Smooth muscle cell (in vitro differentiated cells): ENCODE measurements at regions not wholly inside any gene's neighbourhood (a gene's known extent, or its start where the extent isn't known, plus 50 kb on each side); places are given as distances from the start of the nearest gene placed in this dataset.
A peak's percentile ranks its signal among the peaks of the same experiment; 100 is the strongest.

Experiments used
- DNase-seq: peaks from one replicate; lab custom pipeline; 2025; ENCODE audit not compliant: unreplicated experiment; lab: John Stamatoyannopoulos, UW
- H2AFZ ChIP-seq: fragments of 200-600 bp; sonication (generic); 2 replicates; pipeline ENCODE4 v1.6.0; 2016; ENCODE audit warnings: antibody characterized with exemption, low read depth, mild to moderate bottlenecking
- H3F3A ChIP-seq: fragments of 200-600 bp; sonication (generic); 2 replicates; pipeline ENCODE4 v1.6.0; 2017; ENCODE audit warnings: antibody characterized with exemption, low read depth
- H3K27ac ChIP-seq: fragments of 200-600 bp; sonication (generic); 2 replicates; pipeline ENCODE4 v1.5.1; 2016; ENCODE audit warnings: low read depth, mild to moderate bottlenecking
- H3K27me3 ChIP-seq: fragments of 200-600 bp; sonication (generic); 2 replicates; pipeline ENCODE4 v1.6.1; 2016; ENCODE audit warnings: low read depth, mild to moderate bottlenecking
- H3K36me3 ChIP-seq: fragments of 200-600 bp; sonication (generic); 2 replicates; pipeline ENCODE4 v1.5.1; 2016; ENCODE audit warnings: low read depth
- H3K4me1 ChIP-seq: fragments of 200-600 bp; sonication (generic); 2 replicates; pipeline ENCODE4 v1.5.1; 2016; ENCODE audit warnings: low read depth
- H3K4me2 ChIP-seq: fragments of 200-600 bp; sonication (generic); 2 replicates; pipeline ENCODE4 v1.6.0; 2016; ENCODE audit warnings: mild to moderate bottlenecking
- H3K4me3 ChIP-seq: fragments of 200-600 bp; sonication (generic); 2 replicates; pipeline ENCODE4 v1.5.1; 2016; ENCODE audit warnings: mild to moderate bottlenecking
- H3K79me2 ChIP-seq: fragments of 200-600 bp; sonication (generic); 2 replicates; pipeline ENCODE4 v1.6.0; 2016; ENCODE audit warnings: low read depth, mild to moderate bottlenecking
- H3K9ac ChIP-seq: fragments of 200-600 bp; sonication (generic); 2 replicates; pipeline ENCODE4 v1.6.0; 2016; ENCODE audit warnings: low read depth
- H3K9me3 ChIP-seq: fragments of 200-600 bp; sonication (generic); replicated peaks from 2 replicates; pipeline ENCODE4 v1.5.1; 2016; ENCODE audit warnings: low read depth
- H4K20me1 ChIP-seq: fragments of 200-600 bp; sonication (generic); 2 replicates; pipeline ENCODE4 v1.6.0; 2016; ENCODE audit warnings: low read depth
- WGBS: methylation state at CpG from one replicate; pipeline ENCODE4 v1.1.7; 2016; ENCODE audit warnings: low lambda C conversion rate; 5-methylcytosine and 5-hydroxymethylcytosine counted together
- TF ChIP-seq, protein P1 (sequence below): fragments of 200-600 bp; sonication (generic); IDR thresholded peaks from 2 replicates; pipeline ENCODE4 v1.5.1; 2017; ENCODE audit warnings: borderline replicate concordance, mild to moderate bottlenecking, antibody characterized with exemption; ENCODE audit not compliant: insufficient read depth, poor library complexity, severe bottlenecking

DNA sequence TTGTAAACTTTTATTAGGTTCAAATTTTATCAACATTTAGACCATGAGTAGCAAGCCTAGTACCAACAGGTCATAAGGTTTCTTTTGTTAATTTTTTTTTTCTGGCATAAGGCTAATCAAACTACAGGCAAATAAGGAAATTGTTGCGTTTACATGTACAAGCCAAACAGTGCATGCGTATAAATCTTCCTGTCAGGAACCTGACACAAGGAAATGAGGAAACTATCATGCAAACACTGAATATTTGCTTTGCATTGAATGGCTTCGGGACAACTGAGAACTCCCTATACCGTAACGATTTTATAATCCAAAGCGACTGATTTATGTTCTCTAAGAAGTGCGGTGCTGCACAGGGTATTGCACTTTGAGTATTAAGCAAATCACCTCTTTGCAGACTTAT lies 133.0 kb upstream of the TRPC4 start:
- H3K4me1 ChIP-seq: no peaks in the 10 kb centered on the region
- no peak overlapping the region for H2AFZ ChIP-seq
- H3K79me2 ChIP-seq: no peaks in the 10 kb centered on the region
- H3K4me3 ChIP-seq: no peak overlapping the region
- no peaks in the 10 kb centered on the region for H3K36me3 ChIP-seq
- H3K27ac ChIP-seq: no peak overlapping the region
- H3F3A ChIP-seq: no peaks in the 10 kb centered on the region
- H3K4me2 ChIP-seq: no peak overlapping the region
- no peaks in the 10 kb centered on the region for H3K27me3 ChIP-seq
- 94% methylated on average over 7 of the region's 7 CpGs for WGBS
- H3K9ac ChIP-seq: no peak overlapping the region
- TF ChIP-seq, protein P1, sequence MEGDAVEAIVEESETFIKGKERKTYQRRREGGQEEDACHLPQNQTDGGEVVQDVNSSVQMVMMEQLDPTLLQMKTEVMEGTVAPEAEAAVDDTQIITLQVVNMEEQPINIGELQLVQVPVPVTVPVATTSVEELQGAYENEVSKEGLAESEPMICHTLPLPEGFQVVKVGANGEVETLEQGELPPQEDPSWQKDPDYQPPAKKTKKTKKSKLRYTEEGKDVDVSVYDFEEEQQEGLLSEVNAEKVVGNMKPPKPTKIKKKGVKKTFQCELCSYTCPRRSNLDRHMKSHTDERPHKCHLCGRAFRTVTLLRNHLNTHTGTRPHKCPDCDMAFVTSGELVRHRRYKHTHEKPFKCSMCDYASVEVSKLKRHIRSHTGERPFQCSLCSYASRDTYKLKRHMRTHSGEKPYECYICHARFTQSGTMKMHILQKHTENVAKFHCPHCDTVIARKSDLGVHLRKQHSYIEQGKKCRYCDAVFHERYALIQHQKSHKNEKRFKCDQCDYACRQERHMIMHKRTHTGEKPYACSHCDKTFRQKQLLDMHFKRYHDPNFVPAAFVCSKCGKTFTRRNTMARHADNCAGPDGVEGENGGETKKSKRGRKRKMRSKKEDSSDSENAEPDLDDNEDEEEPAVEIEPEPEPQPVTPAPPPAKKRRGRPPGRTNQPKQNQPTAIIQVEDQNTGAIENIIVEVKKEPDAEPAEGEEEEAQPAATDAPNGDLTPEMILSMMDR: no peak
- no peaks in the 10 kb centered on the region for H3K9me3 ChIP-seq
- H4K20me1 ChIP-seq: no peaks in the 10 kb centered on the region
- no peak for DNase-seq

DNA sequence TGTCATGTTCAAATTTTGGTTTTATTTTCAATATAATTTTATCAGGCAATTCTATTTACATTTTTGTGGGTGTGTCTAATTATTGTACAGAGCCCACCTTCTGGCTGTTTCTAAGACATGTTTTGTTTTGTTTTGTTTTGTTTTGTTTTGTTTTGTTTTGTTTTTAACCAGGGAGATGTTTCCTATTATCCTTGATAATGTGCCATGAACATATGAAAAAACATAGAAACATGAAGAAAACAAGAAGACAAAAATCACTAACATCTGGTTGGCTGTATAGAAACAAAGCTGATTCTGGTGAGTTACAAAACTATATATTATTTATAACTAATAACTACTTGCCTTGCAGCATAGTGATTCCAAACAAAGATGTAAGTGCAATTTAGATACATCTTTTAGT lies 128.1 kb upstream of the TRPC4 start:
- H3K4me2 ChIP-seq: no peak overlapping the region
- no peaks in the 10 kb centered on the region for H3F3A ChIP-seq
- no peaks in the 10 kb centered on the region for H4K20me1 ChIP-seq
- peaks cover 10% of the 10 kb centered on the region for H3K4me1 ChIP-seq
- H2AFZ ChIP-seq: no peak overlapping the region
- H3K27me3 ChIP-seq: no peaks in the 10 kb centered on the region
- H3K79me2 ChIP-seq: no peaks in the 10 kb centered on the region
- no peak overlapping the region for H3K4me3 ChIP-seq
- no peaks in the 10 kb centered on the region for H3K9me3 ChIP-seq
- H3K27ac ChIP-seq: no peak overlapping the region
- H3K9ac ChIP-seq: no peak overlapping the region
- H3K36me3 ChIP-seq: no peaks in the 10 kb centered on the region
- TF ChIP-seq, protein P1: no peak
- no peak for DNase-seq

DNA sequence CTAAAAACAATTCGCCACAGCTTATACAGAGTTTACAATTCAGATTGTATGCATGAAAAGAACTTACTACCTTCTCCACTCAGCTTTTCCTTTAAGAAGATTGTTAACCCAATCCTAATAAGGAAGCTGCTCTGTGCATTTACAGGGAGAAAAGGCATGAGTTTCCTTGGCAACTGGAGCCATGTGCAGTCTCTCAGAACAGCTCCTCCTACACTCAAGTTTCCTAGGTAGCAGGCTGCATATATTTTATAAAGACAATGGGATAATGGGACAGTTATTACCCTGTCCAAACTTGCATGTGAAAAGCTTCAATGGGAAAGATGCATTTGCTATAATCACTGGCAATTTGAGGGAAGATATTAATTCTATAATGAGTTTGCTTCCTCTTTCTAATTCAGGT lies 125.5 kb upstream of the TRPC4 start:
- Histone ChIP-seq H3K4me3 (no peak overlapping the region), H3K79me2 (no peaks in the 10 kb centered on the region), H2AFZ (no peak overlapping the region), H3K27ac (no peak overlapping the region), H3K9me3 (no peaks in the 10 kb centered on the region), H3K27me3 (no peaks in the 10 kb centered on the region), H3K9ac (no peak overlapping the region), H4K20me1 (no peaks in the 10 kb centered on the region), H3K36me3 (no peaks in the 10 kb centered on the region), H3F3A (no peaks in the 10 kb centered on the region), H3K4me1 (peaks cover 10% of the 10 kb centered on the region), H3K4me2 (peak overlapping the region; percentile 54)
- DNase-seq: no peak
- TF ChIP-seq, protein P1: no peak
- WGBS: 3% methylated on average over 1 of the region's 1 CpG

DNA sequence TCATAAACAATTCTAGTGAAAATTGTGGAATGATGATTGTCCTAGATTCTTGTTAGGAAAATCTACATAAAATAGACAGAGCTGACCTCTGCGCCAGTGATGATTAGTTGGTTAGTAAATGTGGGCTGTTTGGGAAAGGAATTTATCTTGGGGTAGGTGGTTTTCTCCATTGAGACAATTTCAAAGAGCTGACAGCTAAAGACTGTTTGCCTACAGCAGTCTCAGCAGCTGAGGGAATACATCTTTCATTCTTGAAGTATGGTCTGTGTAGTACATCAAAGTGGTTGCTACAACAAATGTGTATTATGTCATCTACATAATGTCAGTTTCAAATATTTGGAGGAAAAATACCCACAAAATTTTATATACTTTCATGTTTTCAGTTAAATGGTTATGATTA lies 117.2 kb upstream of the TRPC4 start:
- no peak overlapping the region for H2AFZ ChIP-seq
- no peaks in the 10 kb centered on the region for H3F3A ChIP-seq
- no peaks in the 10 kb centered on the region for H3K9me3 ChIP-seq
- 88% methylated on average over 1 of the region's 1 CpG for WGBS
- TF ChIP-seq, protein P1: no peak
- no peak overlapping the region for H3K4me2 ChIP-seq
- no peaks in the 10 kb centered on the region for H3K79me2 ChIP-seq
- DNase-seq: no peak
- no peak overlapping the region for H3K4me3 ChIP-seq
- no peaks in the 10 kb centered on the region for H4K20me1 ChIP-seq
- H3K27ac ChIP-seq: no peak overlapping the region
- no peaks in the 10 kb centered on the region for H3K27me3 ChIP-seq
- H3K36me3 ChIP-seq: no peaks in the 10 kb centered on the region
- H3K9ac ChIP-seq: no peak overlapping the region
- H3K4me1 ChIP-seq: no peaks in the 10 kb centered on the region
